GM12878 (cell line): ENCODE measurements at regions not wholly inside any gene's neighbourhood (a gene's known extent, or its start where the extent isn't known, plus 50 kb on each side); places are given as distances from the start of the nearest gene placed in this dataset.

Source experiments
- ATAC-seq: fragments of 200-7000 bp; cut with Tn5 transposase; 3 replicates; pipeline ENCODE4 v1.9.1; 2020; ENCODE audit warnings: mild to moderate bottlenecking, moderate library complexity
- BruUV-seq: library from RNA; stranded (reverse); fragments of 400-500 nt; replicated peaks from 2 replicates; lab custom pipeline; 2021; lab: Mats Ljungman, UMichigan
- CTCF ChIA-PET: fragments of 300-600 bp; sonication (Branson Sonifier 250); formaldehyde crosslinking; extraction: SDS; loops from one replicate; lab custom pipeline; 2021; ENCODE audit warnings: inconsistent platforms; lab: Yijun Ruan, JAX
- POLR2A ChIA-PET: fragments of 350-600 bp; formaldehyde crosslinking; extraction: SDS; loops from one replicate; lab custom pipeline; 2021; ENCODE audit warnings: inconsistent platforms; lab: Charles Lee
- RAD21 ChIA-PET: fragments of 300-600 bp; sonication (Branson Sonifier 250); formaldehyde crosslinking; loops from one replicate; lab custom pipeline; 2023; ENCODE audit warnings: antibody characterized with exemption; ENCODE audit not compliant: unreplicated experiment; lab: Charles Lee
- SMC1A ChIA-PET: fragments of 300-600 bp; sonication (Branson Sonifier 250); formaldehyde crosslinking; loops from one replicate; lab custom pipeline; 2023; ENCODE audit not compliant: unreplicated experiment, uncharacterized antibody; lab: Charles Lee
- DNase-seq: peaks from one replicate; pipeline ENCODE4 v3.0.0-alpha.2; 2011; ENCODE audit warnings: low read depth, low spot score
- FAIRE-seq: peaks from 3 replicates; lab custom pipeline; 2011; peaks lifted over from hg19 to GRCh38; lab: Jason Lieb, UNC
- H2AFZ ChIP-seq: 2 replicates; pipeline ENCODE4 v1.6.0; 2011; ENCODE audit warnings: low read depth, low read length, control low read depth; ENCODE audit not compliant: control insufficient read depth
- H3K27ac ChIP-seq: 2 replicates; pipeline ENCODE4 v1.5.1; 2011; ENCODE audit warnings: control low read depth; ENCODE audit not compliant: control insufficient read depth, insufficient read depth
- H3K27me3 ChIP-seq, 2 experiments: replicated peaks in 1 of 2; 2 replicates each; pipeline versions ENCODE4 v1.6.0 to v1.6.1; 2011; ENCODE audit warnings: low read length in 1 of 2; ENCODE audit not compliant: control insufficient read depth in 2 of 2, insufficient read depth in 2 of 2
- H3K36me3 ChIP-seq, 2 experiments: 2 replicates each; pipeline ENCODE4 v1.5.1; 2011; ENCODE audit warnings: low read length in 1 of 2; ENCODE audit not compliant: control insufficient read depth in 2 of 2, insufficient read depth in 2 of 2
- H3K4me1 ChIP-seq: 2 replicates; pipeline ENCODE4 v1.6.1; 2011; ENCODE audit warnings: mild to moderate bottlenecking, low read length, moderate library complexity, mixed read lengths; ENCODE audit not compliant: control insufficient read depth, insufficient read depth
- H3K4me2 ChIP-seq: 2 replicates; pipeline ENCODE4 v1.6.0; 2011; ENCODE audit warnings: control low read depth; ENCODE audit not compliant: control insufficient read depth, insufficient read depth
- H3K4me3 ChIP-seq: fragments of 200-600 bp; sonication (generic); 2 replicates; pipeline ENCODE4 v1.5.1; 2016
- H3K79me2 ChIP-seq: 2 replicates; pipeline ENCODE4 v1.6.0; 2011; ENCODE audit warnings: low read length; ENCODE audit not compliant: control insufficient read depth, insufficient read depth
- H3K9ac ChIP-seq: 2 replicates; pipeline ENCODE4 v1.8.0; 2011; ENCODE audit warnings: low read length, control low read depth, mixed read lengths; ENCODE audit not compliant: control insufficient read depth, insufficient read depth
- H3K9me3 ChIP-seq: replicated peaks from 3 replicates; pipeline ENCODE4 v1.5.1; 2011; ENCODE audit warnings: mild to moderate bottlenecking, low read length; ENCODE audit not compliant: control insufficient read depth, insufficient read depth
- H4K20me1 ChIP-seq: 2 replicates; pipeline ENCODE4 v1.6.0; 2011; ENCODE audit not compliant: control insufficient read depth, insufficient read depth
- DPF2 ChIP-seq: fragments of 450-650 bp; IDR thresholded peaks from 2 replicates; pipeline ENCODE4 v1.6.1; 2017; ENCODE audit warnings: mild to moderate bottlenecking
- JUND ChIP-seq: IDR thresholded peaks from 2 replicates; pipeline ENCODE4 v1.6.1; 2012; ENCODE audit warnings: low read depth, mild to moderate bottlenecking, low read length, improper control_type of control experiment, moderate library complexity
- SREBF2 ChIP-seq: IDR thresholded peaks from 2 replicates; pipeline ENCODE4 v1.6.1; 2012; ENCODE audit warnings: mild to moderate bottlenecking, low read length
- ZNF207 ChIP-seq: fragments of 450-650 bp; IDR thresholded peaks from 2 replicates; pipeline ENCODE4 v1.6.1; 2014; ENCODE audit warnings: antibody characterized with exemption, mild to moderate bottlenecking, borderline replicate concordance
- WGBS: methylation state at CpG from one replicate; pipeline ENCODE4 v1.1.6; 2016; ENCODE audit warnings: low lambda C conversion rate; ENCODE audit not compliant: insufficient replicate concordance, insufficient coverage; ENCODE audit errors: missing lambda C conversion rate; 5-methylcytosine and 5-hydroxymethylcytosine counted together
- in situ Hi-C: fragments of 300-500 bp; cut with MboI; formaldehyde crosslinking; loops from 9 replicates; pipeline ENCODE4 v1.14.3; 2018; ENCODE audit warnings: mixed read lengths
- intact Hi-C: fragments of 100-400 bp; cut with micrococcal nuclease; formaldehyde crosslinking; loops from one replicate; pipeline ENCODE4 v1.14.2; 2022; ENCODE audit not compliant: unreplicated experiment

- ChIA-PET POLR2A (no interaction called here), RAD21 (no interaction called here), CTCF (interaction anchor here (1.0 kb wide), 1 partner anchor 11 kb away, joined by 3 read pairs; no protein-coding TSS in a partner anchor), SMC1A (interaction anchor here (1.2 kb wide), 1 partner anchor 21 kb away, joined by 4 read pairs; no protein-coding TSS in a partner anchor)
- H3K4me1 ChIP-seq, result peaks cover 21% of the 10 kb centered on the region
- no TSS peak for BruUV-seq
- H3K79me2 ChIP-seq, result no peaks in the 10 kb centered on the region
- no peaks in the 10 kb centered on the region for H3K9me3 ChIP-seq
- ATAC-seq (no peak), FAIRE-seq (no peak), DNase-seq (no peak)
- no peaks in the 10 kb centered on the region for H4K20me1 ChIP-seq
- in situ Hi-C loops (no loop called here), intact Hi-C loops (no loop called here)
- no peak overlapping the region for H2AFZ ChIP-seq
- no peaks in the 10 kb centered on the region for H3K36me3 ChIP-seq
- H3K4me3 ChIP-seq, result no peak overlapping the region
- H3K9ac ChIP-seq, result no peak overlapping the region
- 21% methylated on average over 7 of the region's 7 CpGs for WGBS
- no peak overlapping the region for H3K27ac ChIP-seq
- TF ChIP-seq JUND, result no peak
- TF ChIP-seq SREBF2, result no peak
- TF ChIP-seq ZNF207, result no peak
- no peak overlapping the region for H3K4me2 ChIP-seq
- H3K27me3 ChIP-seq, result no peaks in the 10 kb centered on the region
Observed at GRCh38 chr1:60388092-60388987, 314.8 kb upstream of the C1orf87 start.

DNA sequence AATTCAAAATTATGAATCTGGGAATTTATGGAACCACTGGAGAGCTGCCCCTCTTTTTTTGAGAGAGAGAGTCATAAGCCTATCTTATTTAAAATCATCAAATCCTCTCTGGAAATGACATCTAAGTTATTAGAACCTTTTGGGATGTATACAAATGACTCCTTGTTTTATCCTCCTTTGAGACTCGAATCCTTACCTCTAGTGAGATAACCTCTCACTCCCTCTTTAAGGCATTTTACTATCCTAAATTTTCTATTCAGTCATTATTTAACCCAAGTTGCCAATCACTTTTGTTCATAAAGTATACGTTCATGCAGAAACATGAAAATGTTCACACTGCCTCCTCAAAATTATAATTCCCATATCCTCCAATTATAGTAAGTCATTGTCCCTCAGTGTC lies 313.6 kb upstream of the C1orf87 start:
- FAIRE-seq, result no peak

More for the DNA sequence above, 313.6 kb upstream of the C1orf87 start:
- RAD21 ChIA-PET, result no interaction called here
- Histone ChIP-seq H3K4me2 (no peak overlapping the region), H3K79me2 (no peaks in the 10 kb centered on the region), H3K4me3 (no peak overlapping the region), H3K36me3 (no peaks in the 10 kb centered on the region), H3K9me3 (no peaks in the 10 kb centered on the region), H2AFZ (no peak overlapping the region), H3K9ac (no peak overlapping the region), H3K27me3 (no peaks in the 10 kb centered on the region), H3K27ac (no peak overlapping the region), H3K4me1 (peaks cover 16% of the 10 kb centered on the region), H4K20me1 (no peaks in the 10 kb centered on the region)
- intact Hi-C loops (no loop called here), in situ Hi-C loops (no loop called here)
- POLR2A ChIA-PET, result no interaction called here
- WGBS, result 42% methylated on average over 2 of the region's 2 CpGs
- SMC1A ChIA-PET, result no interaction called here
- no peak for TF ChIP-seq DPF2
- DNase-seq, result no peak
- no peak for ATAC-seq
- no TSS peak for BruUV-seq
- CTCF ChIA-PET, result no interaction called here
